Medulla oblongata (tissue), 1 donor: ENCODE measurements at regions not wholly inside any gene's neighbourhood (a gene's known extent, or its start where the extent isn't known, plus 50 kb on each side); places are given as distances from the start of the nearest gene placed in this dataset.

Source experiments
- DNase-seq: peaks from one replicate; pipeline ENCODE4 v3.0.0-alpha.2; 2015; ENCODE audit errors: extremely low spot score

DNA sequence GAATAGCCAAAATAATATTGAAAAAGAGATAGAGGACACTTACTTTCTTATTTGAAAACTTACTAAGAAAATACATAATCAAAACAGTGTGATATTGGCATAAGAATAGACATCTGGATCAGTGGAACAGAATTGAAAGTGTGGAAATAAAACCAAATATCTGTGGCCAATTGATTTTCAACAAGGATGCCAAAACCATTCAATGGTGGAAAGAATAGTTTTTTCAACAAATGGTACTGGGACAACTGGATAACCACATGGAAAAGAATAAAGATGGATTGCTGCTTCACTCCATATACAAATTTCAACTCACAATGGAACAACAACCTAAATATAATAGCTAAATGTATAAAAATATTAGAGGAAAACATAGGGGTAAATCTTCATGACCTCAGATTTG is 152.5 kb upstream of the GPR149 start:
- DNase-seq: no peak

DNA sequence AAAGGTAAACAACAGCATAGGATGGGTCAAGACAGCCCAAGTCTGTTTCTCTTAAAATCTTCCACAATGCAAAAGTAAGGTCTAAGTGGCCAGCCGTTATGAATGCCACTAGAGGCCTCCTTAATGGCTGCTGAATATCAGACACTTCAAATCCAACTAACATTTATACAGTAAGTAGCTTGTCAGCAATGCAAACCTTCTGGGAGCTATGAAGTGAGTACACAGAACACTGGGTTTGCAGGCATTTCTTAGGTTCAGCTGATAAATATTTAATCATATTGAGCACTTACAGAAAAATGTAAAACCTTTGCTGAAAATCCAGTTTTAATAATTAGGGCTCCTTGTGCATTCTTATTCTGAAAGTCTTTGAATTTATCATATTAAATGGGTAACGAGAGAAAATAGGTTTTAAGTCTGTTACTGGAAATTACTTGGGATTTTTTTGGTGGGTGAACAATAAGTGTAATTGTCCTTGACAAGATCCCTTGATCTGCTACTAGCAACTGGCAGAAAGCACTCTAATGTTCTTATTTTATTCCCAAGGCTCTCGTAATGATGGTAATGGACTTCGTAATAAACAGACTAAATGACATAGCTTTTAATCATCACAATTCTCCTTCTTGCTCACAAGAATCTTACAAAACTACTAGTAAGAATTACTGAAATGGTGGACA is 141.7 kb upstream of the GPR149 start:
- no peak for DNase-seq

DNA sequence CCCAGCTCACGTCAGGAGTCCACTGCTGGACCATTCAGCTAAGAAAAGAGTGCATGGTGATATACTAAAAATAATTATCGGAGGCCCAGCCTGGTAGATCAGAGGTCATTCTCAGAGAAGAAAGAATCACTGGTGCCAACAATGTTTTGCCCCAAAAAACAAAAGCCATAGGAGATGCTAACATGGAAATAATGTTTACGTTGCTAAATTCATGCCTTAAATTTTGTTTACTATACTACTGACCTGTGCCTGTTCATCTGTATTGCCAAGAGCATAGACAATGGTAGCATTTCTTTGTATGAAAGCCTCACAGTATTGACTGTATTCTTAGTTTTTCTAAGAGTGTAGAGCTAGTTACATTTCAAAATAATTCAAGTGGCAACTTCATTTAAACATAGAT is 138.1 kb upstream of the GPR149 start:
- DNase-seq: no peak

DNA sequence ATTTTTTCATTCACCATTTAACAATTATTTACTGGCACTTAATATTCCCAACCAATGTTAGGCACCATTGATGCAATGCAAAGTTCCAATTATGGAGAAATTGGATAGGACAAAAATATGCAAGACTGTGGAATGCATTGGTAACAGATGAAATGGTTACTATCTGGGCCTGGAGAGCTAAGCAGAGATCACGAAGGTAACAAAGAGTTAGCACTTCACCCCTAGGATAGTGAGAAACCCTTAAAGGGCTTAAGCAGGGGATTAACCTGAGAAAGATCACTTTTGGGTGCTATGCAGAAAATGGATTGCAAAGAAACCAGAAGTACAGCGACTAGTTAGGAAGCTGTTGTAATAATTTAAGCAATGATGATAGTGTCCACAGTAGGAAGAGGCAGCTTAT is 129.6 kb upstream of the GPR149 start:
- DNase-seq: no peak

- no peak for DNase-seq
These were observed 122.3 kb upstream of the GPR149 start for GRCh38 chr3:154552338-154552737.

DNA sequence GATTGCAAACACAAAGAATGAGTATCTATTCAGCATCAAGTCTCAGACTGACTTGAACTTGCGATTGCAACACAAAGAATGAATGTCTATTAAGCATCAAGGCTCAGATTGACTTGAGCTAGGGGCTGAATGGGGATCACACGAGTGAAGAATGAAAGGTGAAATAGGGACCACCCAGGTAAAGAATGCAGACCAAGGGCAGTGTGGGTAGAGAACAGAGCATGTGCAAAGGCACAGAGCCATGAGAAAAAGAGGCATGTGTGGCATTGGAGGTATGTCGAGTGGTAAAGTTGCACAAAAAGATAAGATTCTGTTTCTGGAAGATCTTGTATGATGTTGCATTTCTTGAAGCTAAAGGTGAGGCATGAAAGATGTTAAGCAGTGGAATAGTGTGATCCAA is 119.4 kb upstream of the GPR149 start:
- DNase-seq: no peak

DNA sequence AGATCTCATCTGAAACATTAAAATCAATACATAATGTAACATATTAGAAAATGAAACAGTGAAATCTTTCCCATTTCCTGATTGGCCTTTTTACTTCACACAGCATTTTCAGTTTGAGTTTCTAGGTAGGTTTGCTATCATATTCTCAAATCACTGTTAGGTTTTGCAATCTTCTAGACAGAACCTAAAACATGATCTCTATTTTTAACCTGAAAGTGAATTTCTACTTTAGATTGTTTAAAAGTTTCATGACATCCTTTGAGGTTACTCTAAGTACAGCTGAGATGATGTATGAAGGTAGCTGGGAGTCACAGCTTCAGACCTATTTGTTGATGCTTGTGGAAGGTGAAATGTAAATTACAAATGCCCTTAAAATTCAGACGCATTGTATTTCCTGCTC is 118.4 kb upstream of the GPR149 start:
- no peak for DNase-seq

DNA sequence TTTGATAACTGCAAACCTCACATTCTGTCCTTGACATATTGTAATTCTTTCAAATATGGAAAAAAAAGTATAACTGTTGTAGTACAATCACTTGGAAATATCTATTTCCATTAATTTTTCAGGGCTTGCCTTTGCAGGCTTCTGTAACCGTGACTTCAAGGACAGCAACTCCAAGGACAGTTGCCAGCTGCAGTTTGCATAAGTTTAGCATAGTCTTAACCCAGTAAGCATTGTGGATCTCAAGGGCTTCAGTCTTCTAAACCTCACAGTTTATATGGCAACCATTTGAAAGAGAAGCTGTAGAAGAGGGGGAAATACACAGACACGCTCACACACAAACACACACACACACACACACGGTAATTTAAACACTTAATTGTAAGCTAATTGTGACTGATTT is 112.8 kb upstream of the GPR149 start:
- no peak for DNase-seq

GRCh38 chr3:154540950-154541604 is 111.1 kb upstream of the GPR149 start:
- DNase-seq: no peak

- no peak for DNase-seq
These were observed 108.8 kb upstream of the GPR149 start for GRCh38 chr3:154538566-154539360.

GRCh38 chr3:154536751-154537150 is 106.8 kb upstream of the GPR149 start:
- DNase-seq: no peak

DNA sequence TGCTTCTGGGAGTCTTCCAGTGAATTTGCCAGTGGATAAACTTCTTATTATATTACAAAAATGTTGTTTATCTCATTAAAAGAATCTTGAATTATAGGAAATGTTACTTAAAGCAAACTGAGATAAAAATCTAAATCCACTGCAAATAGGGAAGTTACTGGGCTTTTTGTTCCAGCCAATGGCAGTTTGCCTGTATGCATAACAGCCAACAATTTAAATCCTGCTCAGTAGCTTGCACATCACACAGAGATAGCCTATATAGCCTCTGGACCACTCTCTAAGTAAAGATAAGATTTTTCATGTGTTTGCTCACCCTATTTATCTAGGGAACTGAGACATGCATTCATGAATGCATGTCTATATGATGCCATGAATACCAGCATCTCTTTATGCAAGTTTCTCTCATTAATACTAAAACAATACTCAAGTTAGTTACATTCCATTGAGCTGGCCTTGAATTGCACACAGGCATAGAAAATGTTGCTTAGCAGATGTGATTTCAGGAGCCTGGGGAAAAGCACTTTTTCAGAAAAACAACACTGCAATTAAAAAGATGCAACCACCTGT is 92.1 kb upstream of the GPR149 start:
- no peak for DNase-seq

- DNase-seq: no peak
These were observed 87.4 kb upstream of the GPR149 start for GRCh38 chr3:154517404-154517803.

DNA sequence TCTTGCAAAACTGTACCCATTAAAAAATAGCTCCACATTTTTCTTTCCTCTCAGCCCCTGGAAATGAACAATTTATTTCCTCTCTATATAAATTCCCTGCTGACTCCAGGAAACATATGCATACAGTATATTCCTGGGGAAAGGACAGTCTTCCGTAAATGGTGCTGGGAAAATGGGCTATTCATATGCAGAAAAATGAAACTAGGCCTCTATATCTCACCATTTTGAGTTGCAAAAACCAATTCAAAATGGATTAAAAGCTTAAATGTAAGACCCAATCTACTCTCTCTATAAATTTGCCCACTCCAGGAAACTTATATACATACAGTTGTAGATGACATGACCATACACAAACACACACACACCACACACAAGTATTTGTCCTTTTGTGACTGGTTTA is 85.9 kb upstream of the GPR149 start:
- DNase-seq: no peak

DNA sequence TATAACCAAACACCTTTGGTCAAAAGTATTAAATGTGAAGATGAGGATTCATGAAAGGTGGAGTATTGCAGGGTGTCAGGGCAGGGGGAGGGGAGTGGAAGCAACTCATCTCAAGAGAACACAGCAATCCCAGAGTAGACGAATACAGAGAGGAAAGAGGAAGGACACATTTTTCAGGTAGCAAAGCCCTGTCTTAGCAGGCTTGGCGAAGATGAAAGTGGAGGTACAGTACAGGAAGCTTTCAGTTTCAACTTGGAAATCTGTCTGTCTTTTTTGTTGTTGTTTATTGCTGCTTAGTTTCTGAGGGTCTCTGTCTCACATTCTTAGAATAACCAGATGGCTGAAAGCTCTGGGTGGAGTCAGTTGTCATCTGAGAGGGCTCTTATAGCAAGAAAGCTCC is 80.8 kb upstream of the GPR149 start:
- DNase-seq: no peak

DNA sequence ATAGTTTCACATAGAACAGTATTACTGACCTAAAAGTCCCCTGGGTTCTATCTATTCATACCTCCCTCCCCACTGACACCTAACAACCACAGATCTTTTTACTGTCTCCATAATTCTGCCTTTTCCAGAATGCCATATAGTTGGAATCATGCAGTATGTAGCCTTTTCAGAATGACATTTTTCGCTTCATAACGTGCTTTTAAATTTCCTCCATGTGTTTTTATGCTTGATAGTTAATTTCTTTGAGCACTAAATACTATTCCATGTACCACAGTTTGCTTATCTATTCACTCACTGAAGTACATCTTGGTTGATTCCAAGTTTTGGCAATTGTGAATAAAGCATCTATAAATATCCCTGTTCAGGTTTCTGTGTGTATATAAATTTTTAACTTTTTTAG is 77.7 kb upstream of the GPR149 start:
- no peak for DNase-seq

GRCh38 chr3:154496978-154497377 is 67.0 kb upstream of the GPR149 start:
- DNase-seq: no peak

DNA sequence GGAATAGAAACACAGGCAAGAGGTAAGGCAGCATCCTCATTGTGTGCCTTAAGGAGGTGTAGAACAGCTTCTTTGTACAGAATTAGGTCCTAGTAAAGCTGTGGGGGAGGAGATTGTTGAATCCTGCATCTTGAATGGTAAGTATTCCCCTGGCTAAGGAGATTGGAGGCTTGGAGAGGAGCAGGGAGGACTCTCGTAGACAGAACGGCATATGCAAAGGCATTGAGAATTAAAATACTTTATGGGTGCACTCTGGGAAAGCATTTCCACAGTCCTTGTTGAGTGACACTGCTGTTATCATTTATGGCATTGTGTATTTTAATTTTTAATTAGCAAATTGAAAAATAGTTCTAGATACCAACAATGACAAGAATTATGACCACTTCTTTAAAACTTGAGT is 66.5 kb upstream of the GPR149 start:
- DNase-seq: no peak

DNA sequence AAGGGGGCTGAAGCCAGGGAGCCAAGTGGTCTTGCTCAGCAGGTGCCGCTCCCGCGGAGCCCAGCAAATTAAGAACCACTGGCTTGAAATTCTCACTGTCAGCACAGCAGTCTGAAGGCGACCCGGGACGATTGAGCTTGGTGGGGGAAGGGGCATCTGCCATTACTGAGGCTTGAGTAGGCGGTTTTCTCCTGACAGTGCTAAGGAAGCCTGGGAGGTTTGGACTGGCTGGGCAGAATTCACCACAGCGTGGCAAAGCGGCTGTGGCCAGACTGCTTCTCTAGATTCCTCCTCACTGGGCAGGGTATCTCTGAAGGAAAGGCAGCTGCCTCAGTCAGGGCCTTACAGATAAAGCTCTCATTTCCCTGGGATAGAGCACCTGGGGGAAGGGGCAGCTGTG is 57.0 kb upstream of the GPR149 start:
- no peak for DNase-seq

GRCh38 chr3:154482507-154482906 is 52.5 kb upstream of the GPR149 start:
- DNase-seq: no peak

DNA sequence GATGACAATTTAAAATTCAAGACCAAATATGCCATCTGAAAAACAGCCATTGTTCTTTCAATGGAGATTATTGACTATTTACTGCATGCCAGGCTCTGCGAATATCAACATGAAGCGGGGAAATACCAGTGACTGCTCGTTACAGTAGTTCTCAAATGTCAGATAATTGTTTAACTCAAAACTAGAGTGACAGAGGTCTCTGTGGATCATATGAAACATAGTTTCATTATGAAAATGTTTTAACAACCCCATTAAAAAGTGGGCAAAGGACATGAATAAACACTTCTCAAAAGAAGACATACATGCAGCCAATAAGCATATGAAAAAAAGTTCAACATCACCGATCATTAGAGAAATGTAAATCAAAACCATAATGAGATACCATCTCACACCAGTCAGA is 50.0 kb upstream of the GPR149 start:
- no peak for DNase-seq
